ENCODE measurements at regions not wholly inside any gene's neighbourhood (a gene's known extent, or its start where the extent isn't known, plus 50 kb on each side); places are given as distances from the start of the nearest gene placed in this dataset.

DNA sequence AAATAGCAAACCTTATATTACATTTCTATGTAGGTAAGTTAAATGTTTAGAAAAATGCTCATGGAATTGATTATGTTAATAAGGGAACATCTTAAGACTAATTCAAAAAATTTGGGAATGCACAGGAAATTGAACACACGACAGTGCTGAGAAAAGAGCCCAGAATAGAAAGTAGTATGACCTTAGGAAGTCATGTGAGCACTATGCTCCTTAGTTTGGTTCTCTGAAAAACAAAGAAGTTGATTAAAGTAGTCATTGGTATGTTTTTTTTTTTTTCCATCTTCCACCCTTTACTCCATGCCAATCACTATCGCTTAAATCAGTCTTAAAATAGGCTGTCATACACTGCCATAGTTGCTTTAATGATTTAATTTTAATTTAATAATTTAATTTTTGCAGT, 242.9 kb downstream of the ANKRD7 start:
- H3K27ac ChIP-seq (ENCODE audit: low read depth), result no peak overlapping the region
- DNase-seq (ENCODE audit: low spot score) (no peak), ATAC-seq (no peak)
- H3K4me3 ChIP-seq, result no peak overlapping the region
- no peak overlapping the region for H3K4me2 ChIP-seq
- H4K20me1 ChIP-seq (replicated peaks; ENCODE audit: insufficient read depth), result no peaks in the 10 kb centered on the region
- no peak overlapping the region for H3K4me3 Mint-ChIP-seq
- no peaks in the 10 kb centered on the region for H3K36me3 ChIP-seq (ENCODE audit: insufficient read depth)
- H3K9me2 ChIP-seq (ENCODE audit: insufficient read depth), result no peaks in the 10 kb centered on the region; the same call in 1 of the 2 replicates
- H3K27me3 ChIP-seq (ENCODE audit: insufficient read depth), result no peaks in the 10 kb centered on the region
- TF ChIP-seq EZH2phosphoT487 (IDR thresholded peaks at IDR 0.05; ENCODE audit: unreplicated experiment) (no peak), EZH2 (IDR thresholded peaks at IDR 0.05; ENCODE audit: low read depth, unreplicated experiment) (no peak), STAT1 (IDR thresholded peaks at IDR 0.05; ENCODE audit: unreplicated experiment) (no peak), POLR2AphosphoS5 (IDR thresholded peaks at IDR 0.05; ENCODE audit: low read depth) (no peak), ZNF114 (CRISPR knock-in tag; IDR thresholded peaks at IDR 0.05) (no peak), ZNF331 (CRISPR knock-in tag; IDR thresholded peaks at IDR 0.05; ENCODE audit: low read depth) (no peak), CREB1 (CRISPR knock-in tag; IDR thresholded peaks at IDR 0.05; ENCODE audit: low read depth) (no peak), NANOG (IDR thresholded peaks at IDR 0.05; ENCODE audit: borderline replicate concordance) (no peak), JUNB (IDR thresholded peaks at IDR 0.05; ENCODE audit: unreplicated experiment) (no peak)
- TF ChIP-seq, protein P1, sequence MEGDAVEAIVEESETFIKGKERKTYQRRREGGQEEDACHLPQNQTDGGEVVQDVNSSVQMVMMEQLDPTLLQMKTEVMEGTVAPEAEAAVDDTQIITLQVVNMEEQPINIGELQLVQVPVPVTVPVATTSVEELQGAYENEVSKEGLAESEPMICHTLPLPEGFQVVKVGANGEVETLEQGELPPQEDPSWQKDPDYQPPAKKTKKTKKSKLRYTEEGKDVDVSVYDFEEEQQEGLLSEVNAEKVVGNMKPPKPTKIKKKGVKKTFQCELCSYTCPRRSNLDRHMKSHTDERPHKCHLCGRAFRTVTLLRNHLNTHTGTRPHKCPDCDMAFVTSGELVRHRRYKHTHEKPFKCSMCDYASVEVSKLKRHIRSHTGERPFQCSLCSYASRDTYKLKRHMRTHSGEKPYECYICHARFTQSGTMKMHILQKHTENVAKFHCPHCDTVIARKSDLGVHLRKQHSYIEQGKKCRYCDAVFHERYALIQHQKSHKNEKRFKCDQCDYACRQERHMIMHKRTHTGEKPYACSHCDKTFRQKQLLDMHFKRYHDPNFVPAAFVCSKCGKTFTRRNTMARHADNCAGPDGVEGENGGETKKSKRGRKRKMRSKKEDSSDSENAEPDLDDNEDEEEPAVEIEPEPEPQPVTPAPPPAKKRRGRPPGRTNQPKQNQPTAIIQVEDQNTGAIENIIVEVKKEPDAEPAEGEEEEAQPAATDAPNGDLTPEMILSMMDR (conservative IDR thresholded peaks at IDR 0.05; ENCODE audit: low read depth in 2 of 2), result no peak
- TF ChIP-seq, protein P2, sequence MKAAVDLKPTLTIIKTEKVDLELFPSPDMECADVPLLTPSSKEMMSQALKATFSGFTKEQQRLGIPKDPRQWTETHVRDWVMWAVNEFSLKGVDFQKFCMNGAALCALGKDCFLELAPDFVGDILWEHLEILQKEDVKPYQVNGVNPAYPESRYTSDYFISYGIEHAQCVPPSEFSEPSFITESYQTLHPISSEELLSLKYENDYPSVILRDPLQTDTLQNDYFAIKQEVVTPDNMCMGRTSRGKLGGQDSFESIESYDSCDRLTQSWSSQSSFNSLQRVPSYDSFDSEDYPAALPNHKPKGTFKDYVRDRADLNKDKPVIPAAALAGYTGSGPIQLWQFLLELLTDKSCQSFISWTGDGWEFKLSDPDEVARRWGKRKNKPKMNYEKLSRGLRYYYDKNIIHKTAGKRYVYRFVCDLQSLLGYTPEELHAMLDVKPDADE (IDR thresholded peaks at IDR 0.05), result no peak
- TF ChIP-seq, protein P3, sequence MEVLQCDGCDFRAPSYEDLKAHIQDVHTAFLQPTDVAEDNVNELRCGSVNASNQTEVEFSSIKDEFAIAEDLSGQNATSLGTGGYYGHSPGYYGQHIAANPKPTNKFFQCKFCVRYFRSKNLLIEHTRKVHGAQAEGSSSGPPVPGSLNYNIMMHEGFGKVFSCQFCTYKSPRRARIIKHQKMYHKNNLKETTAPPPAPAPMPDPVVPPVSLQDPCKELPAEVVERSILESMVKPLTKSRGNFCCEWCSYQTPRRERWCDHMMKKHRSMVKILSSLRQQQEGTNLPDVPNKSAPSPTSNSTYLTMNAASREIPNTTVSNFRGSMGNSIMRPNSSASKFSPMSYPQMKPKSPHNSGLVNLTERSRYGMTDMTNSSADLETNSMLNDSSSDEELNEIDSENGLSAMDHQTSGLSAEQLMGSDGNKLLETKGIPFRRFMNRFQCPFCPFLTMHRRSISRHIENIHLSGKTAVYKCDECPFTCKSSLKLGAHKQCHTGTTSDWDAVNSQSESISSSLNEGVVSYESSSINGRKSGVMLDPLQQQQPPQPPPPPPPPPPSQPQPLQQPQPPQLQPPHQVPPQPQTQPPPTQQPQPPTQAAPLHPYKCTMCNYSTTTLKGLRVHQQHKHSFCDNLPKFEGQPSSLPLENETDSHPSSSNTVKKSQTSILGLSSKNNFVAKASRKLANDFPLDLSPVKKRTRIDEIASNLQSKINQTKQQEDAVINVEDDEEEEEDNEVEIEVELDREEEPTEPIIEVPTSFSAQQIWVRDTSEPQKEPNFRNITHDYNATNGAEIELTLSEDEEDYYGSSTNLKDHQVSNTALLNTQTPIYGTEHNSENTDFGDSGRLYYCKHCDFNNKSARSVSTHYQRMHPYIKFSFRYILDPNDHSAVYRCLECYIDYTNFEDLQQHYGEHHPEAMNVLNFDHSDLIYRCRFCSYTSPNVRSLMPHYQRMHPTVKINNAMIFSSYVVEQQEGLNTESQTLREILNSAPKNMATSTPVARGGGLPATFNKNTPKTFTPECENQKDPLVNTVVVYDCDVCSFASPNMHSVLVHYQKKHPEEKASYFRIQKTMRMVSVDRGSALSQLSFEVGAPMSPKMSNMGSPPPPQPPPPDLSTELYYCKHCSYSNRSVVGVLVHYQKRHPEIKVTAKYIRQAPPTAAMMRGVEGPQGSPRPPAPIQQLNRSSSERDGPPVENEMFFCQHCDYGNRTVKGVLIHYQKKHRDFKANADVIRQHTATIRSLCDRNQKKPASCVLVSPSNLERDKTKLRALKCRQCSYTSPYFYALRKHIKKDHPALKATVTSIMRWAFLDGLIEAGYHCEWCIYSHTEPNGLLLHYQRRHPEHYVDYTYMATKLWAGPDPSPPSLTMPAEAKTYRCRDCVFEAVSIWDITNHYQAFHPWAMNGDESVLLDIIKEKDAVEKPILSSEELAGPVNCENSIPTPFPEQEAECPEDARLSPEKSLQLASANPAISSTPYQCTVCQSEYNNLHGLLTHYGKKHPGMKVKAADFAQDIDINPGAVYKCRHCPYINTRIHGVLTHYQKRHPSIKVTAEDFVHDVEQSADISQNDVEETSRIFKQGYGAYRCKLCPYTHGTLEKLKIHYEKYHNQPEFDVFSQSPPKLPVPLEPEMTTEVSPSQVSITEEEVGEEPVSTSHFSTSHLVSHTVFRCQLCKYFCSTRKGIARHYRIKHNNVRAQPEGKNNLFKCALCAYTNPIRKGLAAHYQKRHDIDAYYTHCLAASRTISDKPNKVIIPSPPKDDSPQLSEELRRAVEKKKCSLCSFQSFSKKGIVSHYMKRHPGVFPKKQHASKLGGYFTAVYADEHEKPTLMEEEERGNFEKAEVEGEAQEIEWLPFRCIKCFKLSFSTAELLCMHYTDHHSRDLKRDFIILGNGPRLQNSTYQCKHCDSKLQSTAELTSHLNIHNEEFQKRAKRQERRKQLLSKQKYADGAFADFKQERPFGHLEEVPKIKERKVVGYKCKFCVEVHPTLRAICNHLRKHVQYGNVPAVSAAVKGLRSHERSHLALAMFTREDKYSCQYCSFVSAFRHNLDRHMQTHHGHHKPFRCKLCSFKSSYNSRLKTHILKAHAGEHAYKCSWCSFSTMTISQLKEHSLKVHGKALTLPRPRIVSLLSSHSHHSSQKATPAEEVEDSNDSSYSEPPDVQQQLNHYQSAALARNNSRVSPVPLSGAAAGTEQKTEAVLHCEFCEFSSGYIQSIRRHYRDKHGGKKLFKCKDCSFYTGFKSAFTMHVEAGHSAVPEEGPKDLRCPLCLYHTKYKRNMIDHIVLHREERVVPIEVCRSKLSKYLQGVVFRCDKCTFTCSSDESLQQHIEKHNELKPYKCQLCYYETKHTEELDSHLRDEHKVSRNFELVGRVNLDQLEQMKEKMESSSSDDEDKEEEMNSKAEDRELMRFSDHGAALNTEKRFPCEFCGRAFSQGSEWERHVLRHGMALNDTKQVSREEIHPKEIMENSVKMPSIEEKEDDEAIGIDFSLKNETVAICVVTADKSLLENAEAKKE (CRISPR knock-in tag; IDR thresholded peaks at IDR 0.05), result no peak
- TF ChIP-seq, protein P4, sequence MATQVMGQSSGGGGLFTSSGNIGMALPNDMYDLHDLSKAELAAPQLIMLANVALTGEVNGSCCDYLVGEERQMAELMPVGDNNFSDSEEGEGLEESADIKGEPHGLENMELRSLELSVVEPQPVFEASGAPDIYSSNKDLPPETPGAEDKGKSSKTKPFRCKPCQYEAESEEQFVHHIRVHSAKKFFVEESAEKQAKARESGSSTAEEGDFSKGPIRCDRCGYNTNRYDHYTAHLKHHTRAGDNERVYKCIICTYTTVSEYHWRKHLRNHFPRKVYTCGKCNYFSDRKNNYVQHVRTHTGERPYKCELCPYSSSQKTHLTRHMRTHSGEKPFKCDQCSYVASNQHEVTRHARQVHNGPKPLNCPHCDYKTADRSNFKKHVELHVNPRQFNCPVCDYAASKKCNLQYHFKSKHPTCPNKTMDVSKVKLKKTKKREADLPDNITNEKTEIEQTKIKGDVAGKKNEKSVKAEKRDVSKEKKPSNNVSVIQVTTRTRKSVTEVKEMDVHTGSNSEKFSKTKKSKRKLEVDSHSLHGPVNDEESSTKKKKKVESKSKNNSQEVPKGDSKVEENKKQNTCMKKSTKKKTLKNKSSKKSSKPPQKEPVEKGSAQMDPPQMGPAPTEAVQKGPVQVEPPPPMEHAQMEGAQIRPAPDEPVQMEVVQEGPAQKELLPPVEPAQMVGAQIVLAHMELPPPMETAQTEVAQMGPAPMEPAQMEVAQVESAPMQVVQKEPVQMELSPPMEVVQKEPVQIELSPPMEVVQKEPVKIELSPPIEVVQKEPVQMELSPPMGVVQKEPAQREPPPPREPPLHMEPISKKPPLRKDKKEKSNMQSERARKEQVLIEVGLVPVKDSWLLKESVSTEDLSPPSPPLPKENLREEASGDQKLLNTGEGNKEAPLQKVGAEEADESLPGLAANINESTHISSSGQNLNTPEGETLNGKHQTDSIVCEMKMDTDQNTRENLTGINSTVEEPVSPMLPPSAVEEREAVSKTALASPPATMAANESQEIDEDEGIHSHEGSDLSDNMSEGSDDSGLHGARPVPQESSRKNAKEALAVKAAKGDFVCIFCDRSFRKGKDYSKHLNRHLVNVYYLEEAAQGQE (IDR thresholded peaks at IDR 0.05; ENCODE audit: unreplicated experiment), result no peak
- H2AFZ ChIP-seq, result no peak overlapping the region
- no peaks in the 10 kb centered on the region for H3F3A ChIP-seq (replicated peaks; ENCODE audit: low read depth)
- no peaks in the 10 kb centered on the region for H3K36me3 Mint-ChIP-seq (ENCODE audit: low read depth)
- no peak overlapping the region for H3K27ac Mint-ChIP-seq
- no peaks in the 10 kb centered on the region for H3K9me3 Mint-ChIP-seq
- H3K4me1 ChIP-seq (ENCODE audit: insufficient read depth), result 0 out of 2 replicates have a peak, but pooled peaks cover 4% of the 10 kb centered on the region
- no peaks in the 10 kb centered on the region for H3K27me3 Mint-ChIP-seq (ENCODE audit: insufficient read depth, low read depth, poor library complexity)
- H3K4me1 Mint-ChIP-seq, result peaks cover 4% of the 10 kb centered on the region
- H3K79me2 ChIP-seq (replicated peaks; ENCODE audit: insufficient read depth), result no peaks in the 10 kb centered on the region

All from GM23338 (cell line).